DMS53 treated with DMSO at 0.1 percent for 48 hours (cell line): ENCODE measurements at regions not wholly inside any gene's neighbourhood (a gene's known extent, or its start where the extent isn't known, plus 50 kb on each side); places are given as distances from the start of the nearest gene placed in this dataset.

Source experiments
- DNase-seq: peaks from one replicate; lab custom pipeline; 2025; ENCODE audit not compliant: unreplicated experiment; lab: John Stamatoyannopoulos, UW

DNA sequence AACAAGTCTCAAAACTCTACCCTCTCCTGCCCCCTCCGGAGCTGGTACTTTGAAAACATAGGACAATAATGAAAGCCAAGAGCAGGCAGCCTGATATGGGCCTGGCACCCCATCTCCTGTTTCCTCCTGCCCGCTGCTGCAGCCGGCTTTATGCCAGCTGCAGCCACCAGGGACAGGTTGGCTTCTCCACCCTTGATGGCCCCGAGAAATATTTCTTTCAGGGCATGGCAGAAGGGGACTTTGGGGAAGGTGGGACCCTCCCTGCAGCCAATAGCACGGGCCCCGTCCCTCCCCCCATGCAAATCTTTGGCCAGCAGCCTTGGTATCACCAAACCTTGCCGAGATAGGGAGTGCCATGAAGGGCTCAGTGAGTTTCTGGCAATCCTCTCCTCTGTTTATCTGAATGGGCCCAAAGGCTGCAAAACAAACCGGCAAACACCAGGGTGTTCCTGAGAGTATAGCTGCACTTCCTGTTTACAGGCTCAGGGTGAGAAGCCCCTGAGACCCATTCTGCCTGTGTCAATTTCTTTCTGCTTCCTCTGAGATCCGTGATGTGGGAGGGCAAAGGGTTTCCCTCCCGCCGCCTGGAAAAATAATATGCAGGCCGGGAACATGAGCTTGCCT, 73.4 kb upstream of the BOD1 start:
- DNase-seq, result peak; percentile 56

DNA sequence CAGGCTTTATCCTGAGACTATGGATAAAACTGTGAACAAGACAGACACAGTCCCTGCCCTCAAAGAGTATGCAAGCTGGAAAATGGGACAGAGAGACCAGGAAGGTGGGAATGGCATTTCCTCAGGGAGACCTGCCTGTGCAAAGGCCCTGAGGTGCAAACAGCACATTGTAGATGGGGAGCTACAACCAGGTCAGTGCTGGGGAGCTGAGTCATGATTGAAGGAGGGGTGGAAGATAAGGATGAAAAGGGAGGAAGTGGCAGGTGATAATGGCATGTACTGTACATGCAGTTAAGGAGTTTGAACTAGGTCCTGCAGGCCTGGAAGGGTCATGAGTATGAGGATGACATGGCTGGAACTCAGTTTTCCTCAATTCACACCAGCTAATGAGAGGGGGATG, 75.5 kb upstream of the BOD1 start:
- no peak for DNase-seq

DNA sequence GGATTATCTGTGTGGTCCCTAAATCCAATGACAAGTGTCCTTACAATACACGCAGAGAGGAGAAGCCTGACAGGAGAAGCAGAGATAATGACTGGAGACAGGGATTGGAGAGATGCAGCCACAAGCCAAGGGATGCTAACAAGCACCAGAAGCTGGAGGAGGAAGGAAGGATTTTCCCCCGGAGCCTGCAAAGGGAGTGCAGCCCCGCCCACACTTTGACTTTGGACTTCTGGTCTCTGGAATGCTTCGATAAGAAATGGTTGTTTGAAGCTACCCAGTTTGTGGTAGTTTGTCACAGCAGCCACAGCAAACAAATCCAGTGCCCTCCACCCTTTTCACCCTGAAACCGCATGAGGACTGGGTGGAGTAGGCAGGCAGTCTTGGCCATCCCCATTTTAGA, 77.2 kb upstream of the BOD1 start:
- no peak for DNase-seq

DNA sequence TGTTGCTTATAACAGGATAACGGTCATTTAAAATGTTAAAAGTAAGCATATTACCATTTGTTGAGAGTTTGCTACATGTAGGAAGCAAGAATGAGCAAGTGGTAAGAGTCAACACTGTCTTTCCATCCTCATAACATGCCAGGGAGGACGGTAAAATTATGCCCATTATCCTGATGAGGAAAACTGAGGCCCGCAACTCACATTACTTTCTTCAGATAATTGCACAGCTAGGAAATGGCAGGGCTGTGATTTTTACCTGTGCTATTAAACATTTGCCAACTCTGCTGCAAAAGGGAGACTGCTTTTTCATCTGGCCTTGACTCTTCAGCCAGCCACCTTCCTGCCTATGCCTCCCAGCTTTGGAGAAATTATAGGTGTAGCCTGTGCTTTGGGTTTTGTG, 79.8 kb upstream of the BOD1 start:
- no peak for DNase-seq

DNA sequence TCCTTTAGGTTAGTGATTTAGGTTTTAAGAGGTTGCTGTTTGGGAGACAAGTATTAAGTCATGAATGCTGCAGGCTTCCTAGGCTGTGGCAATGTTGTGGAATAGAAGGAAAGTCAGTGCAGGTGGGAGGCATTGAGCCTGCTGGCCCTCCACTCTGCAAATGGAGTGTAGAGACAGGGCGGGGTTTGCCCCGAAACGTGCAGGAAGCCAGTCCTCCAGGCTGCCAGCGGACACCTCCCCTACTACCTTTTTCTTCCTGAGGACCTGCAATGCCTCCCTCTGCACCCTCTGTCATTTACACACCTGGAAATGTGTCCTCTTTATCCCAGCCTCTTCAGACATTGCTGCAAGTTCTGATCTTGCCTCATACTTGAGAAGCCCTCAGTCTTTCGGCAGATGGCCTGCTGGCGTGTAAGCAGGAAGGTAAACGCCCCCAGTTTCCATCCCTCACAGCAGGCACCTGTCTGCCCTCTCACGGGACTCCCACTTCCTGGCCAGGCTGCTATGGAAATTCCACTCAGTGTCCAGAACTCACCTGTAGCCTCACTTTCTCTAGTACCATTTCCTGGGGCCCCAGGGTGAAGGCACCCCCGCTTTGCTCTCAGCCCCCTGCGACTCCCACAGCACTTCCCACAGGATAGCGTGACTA, 81.6 kb upstream of the BOD1 start:
- DNase-seq, result peak; percentile 99

DNA sequence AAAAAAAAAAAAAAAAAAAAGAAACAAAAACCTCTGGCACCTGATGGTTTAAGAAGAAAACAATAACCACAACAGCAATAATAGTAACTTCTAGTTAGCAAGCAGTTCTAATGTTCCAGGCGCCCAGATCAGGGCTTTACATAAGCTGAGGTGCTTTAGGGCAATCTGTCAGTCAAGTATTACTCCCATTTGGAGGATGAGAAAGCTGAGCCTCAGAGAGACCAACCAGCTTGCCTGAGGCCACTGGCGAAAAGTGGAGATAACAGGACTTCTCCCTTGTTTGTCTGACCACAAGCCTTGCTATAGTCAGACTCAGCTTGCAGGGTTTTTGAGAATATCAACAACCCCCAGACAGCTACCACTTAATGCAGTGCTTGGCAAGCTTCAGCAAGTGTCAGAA, 83.5 kb upstream of the BOD1 start:
- no peak for DNase-seq

DNA sequence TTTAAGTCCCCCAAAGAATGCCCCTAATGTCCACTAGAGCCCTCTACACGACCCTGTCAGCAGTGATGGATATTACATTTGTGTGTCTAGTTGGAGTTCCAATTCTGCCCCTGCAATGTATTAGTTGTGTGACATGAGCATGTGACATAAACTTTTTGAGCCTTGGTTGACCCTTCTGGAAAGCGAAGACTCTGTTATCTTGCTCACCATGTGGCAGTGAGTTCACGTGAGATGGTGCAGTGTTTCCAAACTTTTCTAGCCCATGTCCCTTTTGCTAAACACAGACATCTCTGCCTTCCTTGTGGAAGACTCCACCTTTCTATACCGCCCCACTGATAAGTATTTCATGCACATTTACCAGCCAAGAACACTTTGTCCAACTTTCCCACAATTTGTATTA, 87.0 kb upstream of the BOD1 start:
- no peak for DNase-seq

DNA sequence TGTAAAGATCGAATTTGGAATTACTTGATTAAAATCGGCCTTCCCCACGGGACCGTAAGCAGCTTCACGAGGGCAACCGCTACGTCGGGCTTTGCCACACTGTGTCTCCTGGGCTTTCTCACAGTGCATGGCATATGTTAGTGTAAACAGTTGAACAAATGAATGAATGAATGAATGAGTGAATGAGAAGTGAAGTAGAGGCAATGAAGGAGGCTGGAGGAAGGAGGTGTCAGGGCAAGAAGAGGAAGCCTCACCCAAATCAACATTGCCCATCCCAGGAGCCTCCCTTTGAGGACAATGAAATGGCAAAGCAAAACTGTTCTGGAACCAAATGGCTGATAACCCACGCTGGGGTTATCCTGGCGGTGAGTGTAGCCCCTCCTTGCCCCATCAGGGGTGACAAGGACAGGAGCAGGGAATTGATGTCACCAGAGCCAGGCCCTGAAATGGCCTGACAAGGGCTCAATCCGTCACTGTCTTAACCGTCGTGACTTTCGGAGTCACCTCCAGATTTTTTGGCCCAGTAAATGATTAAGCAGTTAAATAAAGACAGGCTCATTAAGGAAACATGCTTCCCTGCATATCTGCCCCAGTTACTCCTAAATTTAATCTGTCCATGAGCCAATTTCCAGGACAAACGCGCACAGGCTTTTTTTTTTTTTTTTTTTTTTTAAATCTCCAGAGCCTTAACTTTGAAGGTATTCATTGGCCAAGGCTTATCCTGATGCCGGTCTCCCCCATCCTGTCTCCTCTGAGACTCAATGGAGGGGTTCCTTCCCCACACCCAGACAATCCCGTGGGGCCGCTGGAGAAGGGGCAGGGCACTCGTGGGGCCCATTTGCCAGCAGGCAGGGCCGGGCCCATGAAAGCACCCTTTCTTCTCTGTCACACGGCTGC, 88.4 kb upstream of the BOD1 start:
- no peak for DNase-seq

DNA sequence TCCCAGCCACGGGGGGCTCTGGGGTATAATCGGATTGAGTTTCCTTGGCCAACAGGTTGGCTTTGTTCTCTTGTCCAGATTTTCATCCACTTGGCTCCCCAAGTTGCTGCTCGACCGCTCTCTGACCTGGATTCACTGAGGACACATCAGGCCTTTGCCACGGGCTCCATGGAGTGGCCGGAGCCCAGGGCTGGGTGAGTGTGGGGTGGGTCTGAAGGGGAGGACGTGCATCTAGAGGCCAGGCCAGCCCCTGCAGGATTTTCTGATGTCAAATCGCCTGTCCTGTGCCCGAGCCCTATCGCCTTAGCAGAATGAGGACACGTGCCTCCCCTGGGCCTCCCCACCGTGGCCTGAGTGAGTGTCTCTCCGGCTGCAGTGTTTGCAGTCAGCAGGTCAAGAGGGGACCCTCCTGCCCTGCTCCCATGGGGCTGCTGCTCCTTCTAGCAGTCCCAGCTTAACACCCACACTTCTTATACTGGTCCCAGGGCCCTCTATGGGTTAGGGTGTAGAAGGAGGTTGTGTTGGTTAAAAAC, 89.1 kb upstream of the BOD1 start:
- DNase-seq, result no peak

DNA sequence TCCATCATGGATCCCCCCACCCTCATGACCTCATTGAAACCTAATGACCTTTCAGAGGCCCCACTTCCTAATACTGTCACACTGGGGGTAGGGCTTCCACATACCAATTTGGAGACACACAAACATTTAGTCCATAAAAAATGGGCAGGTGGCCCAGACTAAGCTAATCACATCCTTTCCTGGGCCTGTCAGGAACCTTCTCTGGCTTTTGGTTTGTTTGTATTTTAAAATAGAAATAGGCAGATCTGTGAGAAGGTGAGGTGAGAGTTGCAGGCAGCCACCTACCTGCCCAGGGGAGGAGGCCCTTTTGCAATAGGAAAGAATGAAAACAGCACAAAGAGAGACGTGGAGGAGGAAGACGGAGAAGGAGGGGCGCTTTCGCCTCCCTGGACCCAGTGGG, 90.2 kb upstream of the BOD1 start:
- no peak for DNase-seq

DNA sequence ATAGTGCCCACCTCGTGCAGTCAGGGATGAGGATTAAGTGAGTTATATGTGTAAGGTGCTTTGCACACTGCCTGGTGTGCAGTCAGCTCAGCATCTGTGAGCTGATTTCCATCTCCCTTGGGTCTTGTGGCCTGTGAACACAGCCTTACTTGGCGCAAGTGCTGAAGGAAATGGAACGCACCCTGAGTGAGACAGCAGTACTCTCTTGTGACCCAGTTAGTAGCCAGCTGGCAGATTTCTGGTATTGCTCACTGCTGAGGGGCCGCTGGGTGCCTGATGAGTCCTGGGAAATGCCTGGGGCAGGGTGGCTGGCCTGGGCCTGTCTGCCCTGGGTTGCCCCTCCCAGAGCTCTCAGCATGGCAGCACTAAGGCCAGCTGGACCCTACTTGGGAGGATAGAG, 90.9 kb upstream of the BOD1 start:
- DNase-seq, result no peak

DNA sequence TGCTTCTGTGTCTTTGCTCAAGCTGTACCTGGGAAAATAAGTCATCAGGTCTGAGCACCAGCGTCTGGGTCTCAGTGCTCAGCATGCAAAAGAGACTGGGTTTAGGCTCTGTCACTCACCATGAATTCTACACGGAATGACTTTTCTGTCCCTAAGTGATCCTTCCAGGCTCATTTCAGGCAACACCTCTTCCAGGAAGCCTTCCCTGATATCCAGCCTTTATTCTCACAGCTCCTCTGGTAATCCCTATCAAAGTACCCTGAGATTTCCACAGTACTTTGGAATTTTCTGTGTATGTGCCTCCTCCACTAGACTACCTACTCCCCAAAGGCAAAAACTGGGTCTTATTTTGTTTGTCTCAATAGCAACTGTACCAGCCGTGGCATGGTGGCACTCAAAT, 92.7 kb upstream of the BOD1 start:
- DNase-seq, result no peak

DNA sequence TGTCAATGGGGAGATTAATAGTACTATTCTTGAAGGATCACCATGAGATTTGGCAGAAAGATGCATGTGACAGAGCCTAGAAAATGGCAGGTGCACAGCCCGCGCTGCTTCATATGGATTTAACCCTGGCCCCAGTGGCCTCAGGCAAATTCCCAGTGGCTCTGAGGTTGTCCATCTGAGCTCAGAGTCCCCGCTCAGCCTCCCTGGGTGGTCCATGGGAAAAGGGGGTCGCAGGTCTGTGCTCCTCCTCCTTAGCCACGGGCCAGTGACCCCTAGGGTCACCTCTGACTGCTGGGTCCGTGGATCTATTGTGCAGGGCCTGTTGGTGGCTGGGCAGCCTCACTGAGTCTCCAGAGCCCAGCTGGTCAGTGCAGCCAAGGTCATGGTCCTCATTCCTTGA, 93.3 kb upstream of the BOD1 start:
- DNase-seq, result no peak

DNA sequence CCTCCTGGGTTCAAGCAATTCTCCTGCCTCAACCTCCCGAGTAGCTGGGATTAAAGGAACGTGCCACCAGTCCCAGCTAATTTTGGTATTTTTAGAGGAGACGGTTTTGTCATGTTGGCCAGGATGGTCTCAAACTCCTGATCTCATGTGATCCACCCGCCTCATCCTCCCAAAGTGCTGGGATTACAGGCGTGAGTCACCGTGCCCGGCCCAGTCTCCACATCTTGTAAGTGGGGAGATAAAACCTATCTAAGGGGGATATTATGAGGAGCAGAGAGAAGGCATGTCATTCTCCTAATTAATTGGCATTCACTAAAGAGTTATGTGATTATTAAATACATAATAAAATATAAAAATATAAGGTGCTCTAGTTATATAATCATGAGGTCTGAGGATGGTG, 94.1 kb upstream of the BOD1 start:
- no peak for DNase-seq

DNA sequence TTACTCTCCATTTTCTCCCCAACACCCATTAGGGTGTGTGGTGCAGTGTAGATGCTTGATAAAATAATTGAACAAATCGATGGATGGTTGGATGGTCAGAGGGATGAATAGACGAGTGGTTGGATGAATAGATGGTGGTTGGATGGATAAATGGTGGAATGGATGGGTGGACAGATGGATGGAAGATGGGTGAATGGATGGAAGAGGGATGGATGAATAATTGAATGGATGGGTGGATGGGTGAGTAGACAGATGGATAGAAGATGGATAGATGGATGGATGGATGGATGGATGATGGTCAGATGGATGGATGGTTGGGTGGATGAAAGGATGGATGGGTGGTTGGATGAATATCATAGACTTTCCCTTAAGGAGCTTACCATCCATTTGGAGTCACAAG, 95.0 kb upstream of the BOD1 start:
- no peak for DNase-seq

DNA sequence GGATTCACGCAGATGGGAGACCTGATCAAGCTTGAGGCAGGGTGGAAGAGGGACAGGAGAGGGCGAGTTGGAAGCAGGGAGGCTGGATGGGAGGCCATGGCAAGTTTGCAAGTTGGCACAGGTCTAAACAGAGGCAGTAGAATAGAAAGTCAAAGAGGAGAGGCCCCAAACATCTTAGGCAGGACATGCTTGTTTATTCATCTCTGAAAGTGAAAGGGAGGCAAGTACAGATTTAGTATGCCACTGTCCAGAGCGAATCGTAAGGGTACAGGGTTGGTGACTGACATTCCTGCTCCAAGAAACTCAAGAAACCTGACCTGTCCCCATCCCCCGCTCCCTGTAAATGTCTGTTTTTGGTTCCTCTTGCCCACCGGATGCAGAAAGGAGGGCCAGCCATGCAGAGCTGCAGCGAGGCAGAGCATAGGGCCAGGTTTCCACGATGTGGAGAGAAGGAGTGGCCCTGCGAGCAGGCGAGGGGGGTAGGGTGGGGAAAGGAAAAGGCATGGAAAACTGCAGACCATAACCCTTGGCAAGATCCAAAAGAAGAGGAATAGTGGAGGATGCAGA, 96.2 kb upstream of the BOD1 start:
- DNase-seq, result no peak

DNA sequence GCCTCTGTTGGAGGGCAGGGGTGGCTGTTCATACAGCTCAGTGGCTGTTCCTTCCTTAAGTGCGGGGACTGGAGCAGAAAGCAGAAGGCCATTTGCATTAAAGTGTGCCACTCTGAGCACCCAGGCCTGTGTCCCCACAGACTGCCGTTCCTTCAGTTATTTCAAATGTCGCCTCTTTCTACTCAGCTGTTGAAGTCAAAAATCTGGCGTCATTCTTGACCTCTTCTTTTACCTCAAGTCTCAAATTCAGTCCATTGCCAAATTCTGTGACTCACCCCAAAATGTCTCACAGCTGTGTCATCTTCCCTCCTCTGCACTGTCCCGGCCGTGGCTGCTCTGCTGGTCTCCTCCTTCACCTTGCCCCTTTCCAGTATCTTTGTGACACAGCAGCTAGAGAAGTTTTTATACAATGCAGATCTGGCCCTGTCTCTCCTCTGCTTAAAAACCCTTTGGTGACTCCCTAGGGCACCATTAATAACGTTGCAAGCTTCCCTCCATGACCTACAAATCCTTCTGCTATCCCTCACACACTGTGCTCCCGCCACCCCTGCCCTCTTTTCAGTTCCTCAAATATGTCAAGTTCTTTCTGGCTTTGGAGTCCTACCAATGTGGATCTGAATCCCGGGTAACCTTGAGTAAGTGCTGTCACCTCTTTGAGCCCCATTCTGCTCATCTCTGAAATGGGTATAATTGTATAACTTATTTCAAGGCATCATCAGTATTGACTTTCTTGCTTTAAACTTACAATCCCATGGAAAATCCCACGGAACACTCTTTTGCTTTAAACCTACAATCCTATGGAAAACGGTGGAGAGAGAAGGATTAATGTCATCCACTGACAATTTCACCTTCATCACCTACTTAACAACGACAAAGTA, 98.3 kb upstream of the BOD1 start:
- DNase-seq, result no peak

DNA sequence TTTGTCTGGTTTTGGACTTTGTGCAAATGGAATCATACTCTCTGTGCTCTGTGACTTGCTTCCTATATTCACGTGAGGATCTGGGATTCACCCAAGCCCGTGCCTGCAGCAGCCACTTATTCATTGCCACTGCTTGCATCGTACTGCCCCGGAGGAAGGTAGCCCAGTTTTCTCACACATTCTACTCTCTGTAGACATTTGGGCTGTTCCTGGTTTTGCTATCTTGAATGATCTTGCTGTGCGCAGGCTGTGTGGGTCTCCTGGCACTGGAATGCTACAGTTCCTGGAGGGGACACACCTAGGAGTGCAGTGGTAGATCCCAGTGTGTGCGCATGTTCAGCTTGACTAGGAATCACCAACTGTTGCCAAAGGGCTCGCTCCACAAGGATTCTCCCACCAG, 99.2 kb upstream of the BOD1 start:
- no peak for DNase-seq

DNA sequence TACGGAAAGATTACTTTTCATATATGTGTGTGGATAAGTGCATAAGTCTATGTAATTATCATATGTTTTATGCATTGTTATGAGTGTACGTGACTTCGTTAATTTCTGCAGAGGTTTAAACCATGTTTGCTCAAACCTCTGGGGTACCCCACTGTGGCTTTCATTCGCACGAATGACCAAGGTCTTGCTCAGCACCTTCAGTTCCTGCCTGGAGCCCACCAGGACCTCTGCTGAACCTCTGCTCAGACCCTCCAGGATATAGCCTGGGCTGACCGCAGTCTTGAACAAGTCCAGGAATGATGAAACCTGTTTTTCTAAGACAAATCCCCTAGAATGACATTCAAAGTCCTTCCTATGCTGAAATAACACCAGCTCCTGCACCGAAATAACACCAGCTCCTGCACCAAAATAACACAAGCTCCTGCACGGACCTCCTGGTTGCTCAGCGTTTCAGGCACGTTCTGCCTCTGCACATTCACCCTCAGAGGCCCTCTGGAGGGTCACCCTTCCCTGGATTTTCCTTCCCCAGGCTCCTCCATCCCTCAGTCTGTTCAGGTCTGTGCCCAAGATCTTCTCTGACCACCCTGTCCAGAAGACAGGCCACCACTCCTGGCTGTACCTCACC, 99.7 kb upstream of the BOD1 start:
- DNase-seq, result no peak

DNA sequence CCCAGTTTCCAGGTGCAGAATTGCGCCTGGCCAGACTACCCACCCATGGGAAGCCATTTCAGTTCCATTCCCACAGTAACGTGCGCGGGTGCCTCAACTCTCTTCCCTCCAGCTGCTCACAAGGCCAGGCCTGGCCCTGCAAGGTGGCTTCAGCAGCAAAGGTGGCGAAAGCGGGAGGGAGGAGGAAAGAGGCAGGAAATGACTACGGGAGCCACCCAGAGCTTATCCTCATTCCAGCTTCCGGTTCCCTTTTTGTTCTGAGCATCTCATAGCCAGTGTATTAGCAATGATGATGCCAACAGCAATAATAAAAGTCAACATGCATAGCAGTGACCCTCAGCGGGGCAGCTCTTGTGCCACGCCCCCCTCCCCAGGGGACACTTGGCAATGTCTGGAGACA, 101.5 kb upstream of the BOD1 start:
- DNase-seq, result peak; percentile 38
